ENCODE measurements at regions not wholly inside any gene's neighbourhood (a gene's known extent, or its start where the extent isn't known, plus 50 kb on each side); places are given as distances from the start of the nearest gene placed in this dataset.

DNA sequence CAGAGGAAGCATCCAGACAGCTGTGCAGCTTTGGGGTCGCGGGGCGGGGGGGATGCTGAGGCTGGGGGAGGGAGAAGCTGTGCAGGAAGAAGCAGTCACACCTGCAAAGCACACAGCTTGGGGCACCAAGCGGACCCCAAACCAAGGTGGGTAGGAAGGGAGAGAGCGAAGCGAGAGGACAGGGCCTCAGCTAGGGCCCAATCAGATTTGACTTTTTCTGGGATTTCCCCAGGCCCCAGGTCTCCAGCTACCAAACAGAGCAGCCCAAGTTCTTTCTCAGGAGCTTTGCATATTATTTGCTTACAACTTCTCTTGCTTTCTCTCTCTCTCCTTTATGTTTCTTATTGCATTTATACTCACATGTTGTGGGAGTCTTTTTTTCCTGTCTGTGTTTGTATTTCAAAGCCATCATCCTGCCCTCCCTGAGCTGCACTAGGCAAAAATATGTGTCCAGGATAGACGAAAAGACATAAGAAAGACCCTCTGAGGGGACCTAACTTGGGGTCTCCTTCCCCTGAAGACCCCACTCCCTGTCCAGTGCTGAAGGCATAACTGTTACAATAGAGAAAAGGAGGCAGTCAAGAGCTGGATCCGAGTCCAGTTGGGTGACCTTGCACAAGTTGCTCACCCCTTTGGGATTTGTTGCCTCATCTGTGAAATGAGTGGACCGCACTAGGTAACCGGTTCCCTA, 50.6 kb upstream of the SMNDC1 start:
- no peak for DNase-seq

DNA sequence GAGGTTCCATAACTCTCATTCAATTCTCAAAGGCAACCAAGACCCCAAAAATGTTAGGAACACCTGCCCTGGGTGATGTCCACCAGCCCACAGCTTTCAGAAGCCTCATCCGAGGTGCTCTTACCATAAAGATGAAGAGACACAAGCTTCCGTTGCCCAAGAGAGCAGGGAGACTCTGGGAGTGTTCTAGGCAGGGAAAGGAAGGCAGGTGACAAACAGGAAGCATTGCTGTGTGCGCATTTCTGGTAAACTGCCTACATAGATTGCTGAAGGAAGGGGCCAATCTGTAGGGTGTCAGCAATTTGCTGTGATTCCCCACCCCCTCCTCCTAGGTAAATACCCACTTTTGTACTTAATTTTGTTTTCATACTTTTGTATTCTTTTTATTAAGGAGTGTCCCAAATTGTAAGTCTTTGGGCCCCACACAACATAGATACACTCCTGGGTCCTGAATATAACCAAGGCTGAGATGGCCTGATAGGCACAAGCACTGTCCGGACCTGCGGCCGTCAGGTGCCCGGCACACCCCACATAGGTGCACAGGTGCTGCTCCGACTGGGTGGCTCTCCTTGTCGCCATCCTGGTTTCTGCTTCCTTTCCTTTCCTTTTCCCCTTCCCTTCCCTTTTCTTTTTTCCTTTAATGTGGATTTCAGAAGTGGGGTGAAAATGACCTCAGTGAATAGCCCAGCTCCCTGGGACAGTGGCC, 51.4 kb upstream of the SMNDC1 start:
- DNase-seq: no peak

DNA sequence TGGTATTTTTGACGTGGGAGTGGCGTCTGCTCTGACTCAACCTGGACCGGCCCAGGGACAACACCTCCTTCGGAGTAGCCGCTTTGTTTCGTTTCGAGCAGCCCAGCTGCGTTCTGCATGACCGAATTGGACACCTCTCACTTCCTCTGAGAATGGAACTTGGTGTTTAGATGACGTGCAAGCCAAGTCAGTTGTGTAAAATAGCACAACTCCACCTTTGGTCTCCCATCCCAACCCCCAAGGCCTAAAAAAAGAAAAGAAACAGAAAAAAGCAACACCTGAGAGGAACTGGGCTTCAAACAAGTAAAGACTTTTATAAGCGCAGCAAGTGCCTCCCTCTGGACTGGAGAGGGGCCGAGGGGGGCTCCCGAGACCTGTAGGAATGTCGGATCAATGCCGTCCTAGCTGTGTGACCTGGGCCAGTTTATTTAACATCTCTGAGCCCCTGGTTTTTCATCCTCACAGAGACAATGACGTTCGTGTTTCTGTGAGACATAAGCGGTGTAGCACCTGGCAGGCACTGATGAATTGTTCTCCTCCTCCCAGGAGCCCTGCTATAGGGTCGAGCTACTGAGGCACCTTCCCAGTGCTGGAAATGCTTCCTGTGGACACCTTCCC, 52.0 kb upstream of the SMNDC1 start:
- no peak for DNase-seq

DNA sequence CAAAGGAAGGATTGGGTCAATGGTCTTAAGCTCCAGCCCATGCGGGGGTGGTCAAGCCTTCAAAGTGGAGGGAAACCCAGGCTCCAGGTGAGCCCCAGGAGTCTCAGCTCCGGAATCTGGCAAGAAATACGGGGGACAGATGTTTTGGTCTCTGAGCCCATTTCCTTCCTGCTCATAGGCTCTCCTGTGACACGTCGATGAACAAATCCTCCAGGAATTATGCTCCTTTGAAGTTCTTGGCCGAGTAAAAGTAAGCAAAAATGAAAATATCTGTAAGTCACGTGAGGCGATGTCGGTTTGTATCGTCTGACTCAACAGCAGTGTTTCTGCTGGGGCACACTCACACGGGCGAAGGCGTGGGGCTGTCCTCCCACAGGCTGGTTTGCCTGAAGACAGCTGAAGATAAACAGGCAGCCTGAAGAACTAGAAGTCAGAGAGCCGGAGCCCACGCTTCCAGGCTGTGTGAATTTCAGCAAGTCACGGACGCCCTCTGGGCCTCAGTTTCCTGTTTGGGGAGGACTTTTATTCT, 52.6 kb upstream of the SMNDC1 start:
- no peak for DNase-seq

DNA sequence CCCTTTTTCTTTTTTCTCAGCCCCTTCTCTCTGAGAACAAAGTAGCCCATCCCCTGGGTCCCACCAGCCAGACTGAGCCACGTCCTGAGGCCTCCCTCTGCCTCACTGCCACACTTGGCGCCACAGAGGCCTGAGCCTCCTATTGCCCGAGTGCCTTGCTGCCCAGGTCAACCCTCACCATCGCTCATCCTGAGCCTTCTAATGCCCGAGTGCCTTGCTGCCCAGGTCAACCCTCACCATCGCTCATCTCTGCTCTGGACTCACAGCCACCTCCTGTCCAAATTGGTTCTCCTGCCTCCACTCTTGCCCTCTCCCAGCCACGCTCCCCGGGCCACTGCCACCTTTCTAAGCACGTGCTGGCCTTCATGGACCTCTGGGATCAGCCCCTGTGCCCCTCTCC, 53.2 kb upstream of the SMNDC1 start:
- DNase-seq: no peak

DNA sequence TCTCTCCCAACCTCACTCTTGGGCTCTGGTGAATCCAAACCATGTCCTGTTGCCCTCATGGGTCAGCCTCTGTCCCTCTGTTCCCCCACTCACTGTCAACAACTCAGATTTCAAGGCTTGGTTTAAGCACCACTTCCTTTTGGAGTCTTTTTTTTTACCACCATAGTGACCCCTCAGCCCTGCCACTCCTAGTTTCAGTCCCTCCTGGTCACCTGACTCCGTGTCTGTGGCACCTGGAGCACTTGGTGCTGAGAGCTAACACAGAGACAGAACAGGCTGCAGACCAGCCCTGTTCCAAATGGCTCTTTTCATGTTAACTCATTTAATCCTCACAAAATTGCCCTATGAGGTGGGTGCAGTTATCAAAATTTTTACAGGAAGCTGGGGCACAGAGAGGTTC, 53.6 kb upstream of the SMNDC1 start:
- DNase-seq: no peak

DNA sequence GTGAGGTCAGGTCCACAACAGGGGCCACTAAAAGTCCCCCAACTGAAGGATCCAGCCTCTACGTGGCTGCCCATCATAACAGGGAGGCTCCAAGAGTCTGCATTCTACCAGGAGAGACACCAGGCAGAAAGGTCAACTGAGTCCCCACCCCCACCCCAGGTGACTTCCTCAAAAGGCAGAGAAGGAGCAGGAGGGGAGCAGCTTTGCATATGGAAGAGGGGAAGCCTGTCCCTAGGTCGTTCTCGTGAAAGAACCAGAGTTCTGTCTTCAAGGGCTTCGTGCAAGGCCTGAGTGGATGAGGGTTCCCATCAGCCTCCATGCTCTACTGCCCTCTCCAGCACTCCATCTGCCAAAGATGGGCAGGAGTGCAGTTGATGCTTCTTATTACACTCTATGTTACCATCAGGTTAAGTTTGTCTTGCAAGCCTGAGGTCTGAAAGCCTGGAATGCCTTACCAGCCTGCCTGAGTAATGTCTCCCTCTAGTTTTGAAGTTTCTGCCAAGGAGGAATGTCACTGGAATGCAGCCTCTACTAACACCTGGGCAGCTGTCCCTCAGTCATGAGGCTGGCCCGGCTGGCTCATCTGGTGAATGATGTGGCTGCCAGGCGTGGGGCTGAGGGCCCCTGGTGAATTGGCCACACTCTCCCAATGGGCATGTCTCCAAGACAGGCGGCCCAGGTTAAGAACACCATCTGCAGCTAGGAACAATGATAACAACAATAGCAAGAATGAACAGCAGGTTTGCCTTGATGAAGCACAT, 54.3 kb upstream of the SMNDC1 start:
- DNase-seq: no peak

DNA sequence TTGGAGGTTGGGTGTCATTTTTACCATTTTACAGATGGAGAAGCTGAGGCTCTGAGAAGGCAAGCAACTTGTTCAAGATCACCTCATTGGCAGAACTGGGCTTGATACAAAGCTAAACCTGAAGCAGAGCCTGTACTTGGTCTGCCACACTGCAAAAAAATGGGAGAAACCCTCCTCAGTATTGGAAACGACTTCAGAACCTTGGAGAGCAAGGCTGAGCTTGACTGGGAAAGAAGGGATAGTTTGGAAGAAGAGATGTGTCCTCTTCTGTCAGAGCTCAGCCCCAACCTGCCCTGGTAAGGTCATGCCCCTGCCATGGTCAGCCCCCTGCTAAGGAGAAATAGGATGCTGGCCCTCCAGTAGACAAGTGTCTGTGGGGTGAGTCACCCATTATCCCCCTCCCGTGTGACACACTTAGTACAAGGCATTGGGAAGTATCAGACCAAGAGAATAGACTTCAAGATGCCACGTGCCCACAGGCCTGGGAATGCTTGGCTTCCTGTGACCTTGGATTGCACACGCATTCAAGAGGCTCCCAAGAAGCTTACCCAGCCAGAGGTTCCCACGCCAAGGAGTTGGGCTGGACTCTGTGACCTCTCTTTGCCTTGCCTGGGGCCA, 56.2 kb upstream of the SMNDC1 start:
- DNase-seq: no peak

DNA sequence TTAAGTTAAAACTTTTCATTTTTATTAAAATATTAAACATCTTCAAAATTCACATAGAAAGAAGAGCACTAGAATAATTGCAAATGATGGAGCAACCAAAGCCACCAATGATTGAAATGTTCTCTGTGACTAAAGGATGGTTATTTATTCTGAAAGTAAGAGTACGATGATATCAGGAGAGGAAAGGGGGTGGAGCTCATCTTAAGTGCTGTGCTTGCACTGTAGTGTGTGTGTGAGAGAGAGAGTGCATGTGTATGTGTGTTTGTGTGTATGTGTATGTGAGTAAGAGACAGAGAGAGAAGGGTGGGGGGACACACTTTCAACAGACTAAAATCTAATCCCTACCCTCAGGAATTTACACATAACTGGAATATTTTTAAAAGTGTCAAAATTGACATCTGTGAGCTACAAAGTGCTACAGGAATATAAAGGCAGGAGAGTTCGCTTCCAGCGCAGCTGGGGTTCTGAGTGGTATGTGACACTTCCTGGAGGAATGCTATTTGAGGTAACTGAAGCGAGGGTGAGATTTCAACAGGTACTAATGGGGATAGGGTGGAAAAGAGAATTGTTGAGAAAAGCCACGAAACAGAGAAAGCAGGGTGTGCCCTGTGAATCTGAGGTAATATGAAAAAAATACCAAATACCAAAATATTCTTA, 57.2 kb upstream of the SMNDC1 start:
- DNase-seq: no peak

DNA sequence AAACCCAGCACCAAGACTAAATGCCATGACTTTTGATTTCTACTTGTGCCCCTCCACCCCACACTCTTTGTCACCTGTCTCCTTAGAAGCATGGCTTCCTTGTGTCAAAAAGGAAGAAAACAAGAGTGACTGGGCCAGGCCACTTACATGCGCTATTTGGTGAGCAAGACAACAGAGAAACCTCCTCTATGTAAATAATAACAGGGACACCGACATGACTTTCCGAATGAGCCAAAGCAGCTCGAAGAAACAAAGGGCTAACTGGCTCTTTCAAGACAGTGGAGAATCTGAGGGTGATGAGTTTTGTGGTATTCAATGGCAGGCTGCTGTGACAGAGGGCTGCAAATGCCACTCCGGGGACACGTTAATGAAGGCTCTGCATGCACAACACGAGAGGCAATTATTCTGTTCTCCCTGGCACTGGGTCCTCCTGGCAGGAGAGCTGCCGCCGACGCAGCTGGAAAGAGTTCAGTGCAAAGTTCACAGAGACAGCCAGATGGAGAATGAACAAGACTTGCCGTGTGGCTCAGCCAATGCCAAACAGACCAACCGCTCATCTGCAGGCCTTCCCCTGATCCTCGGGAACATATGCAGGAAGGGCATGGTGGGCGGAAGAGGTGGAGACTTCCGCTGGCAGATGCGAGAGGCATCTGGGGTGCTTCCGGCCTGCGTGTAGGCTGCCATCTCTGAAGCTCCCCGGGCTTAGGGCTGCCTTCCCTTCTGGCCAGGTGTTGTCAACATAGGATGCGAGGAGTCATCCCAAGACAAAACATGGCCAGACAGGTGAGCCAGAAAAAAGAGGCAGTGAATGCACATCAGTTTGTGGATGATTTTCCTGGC, 59.1 kb upstream of the SMNDC1 start:
- no peak for DNase-seq

DNA sequence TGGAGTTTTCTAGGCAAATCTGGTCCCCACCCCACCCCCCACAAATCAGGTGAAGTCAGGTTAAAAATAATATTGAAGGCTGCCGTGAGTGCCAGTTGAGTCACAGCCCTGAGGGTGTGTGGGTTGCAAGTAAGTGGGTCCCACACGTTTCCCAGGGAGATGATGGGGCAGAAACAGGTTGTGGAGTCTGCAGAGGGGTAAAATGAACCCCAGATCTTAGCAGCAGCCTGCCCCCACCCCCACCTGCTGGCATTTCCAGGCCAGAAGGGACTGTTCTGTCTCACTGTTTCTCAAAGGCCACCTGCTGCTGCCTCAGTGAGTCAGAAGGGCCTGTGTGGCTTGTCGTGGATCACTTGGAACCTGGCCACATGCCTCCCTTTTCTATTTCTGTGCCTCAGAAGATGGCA, 59.8 kb upstream of the SMNDC1 start:
- no peak for DNase-seq

DNA sequence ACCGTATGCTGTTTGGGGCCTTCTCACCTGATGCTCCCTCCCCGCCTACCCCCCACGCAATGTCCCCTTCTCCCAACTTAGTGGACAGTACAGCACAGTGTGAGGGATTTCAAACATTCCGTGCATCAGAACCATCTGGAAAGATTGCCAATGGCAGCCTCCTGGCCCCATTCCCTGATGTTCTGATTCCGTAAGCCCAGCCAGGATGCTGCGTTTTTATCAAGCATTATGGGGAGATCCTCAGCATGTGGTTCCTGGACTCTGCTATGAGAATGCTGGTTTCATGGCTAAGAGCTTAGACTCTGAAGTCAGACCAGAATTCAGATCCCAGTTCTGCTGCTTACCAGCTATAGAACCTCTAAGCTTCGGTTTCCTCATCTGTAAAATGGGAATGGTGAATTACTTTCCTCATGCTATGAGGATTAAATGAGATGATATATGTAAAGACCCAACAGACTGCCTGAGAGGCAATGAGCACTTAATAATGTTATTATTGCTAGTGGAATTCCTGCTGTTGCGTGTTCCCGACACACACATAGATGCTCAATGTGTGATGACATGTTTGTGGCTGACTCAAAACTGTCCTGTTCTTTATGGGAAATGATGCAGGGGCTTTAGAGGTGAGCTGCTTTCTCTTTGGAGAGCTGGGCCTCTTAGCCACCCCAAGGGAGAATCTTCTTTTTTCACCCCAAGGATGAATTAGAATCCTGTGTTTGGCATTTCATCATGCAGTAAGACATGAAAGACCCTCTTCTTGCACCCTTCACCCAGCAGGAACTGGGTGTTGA, 60.8 kb upstream of the SMNDC1 start:
- no peak for DNase-seq

DNA sequence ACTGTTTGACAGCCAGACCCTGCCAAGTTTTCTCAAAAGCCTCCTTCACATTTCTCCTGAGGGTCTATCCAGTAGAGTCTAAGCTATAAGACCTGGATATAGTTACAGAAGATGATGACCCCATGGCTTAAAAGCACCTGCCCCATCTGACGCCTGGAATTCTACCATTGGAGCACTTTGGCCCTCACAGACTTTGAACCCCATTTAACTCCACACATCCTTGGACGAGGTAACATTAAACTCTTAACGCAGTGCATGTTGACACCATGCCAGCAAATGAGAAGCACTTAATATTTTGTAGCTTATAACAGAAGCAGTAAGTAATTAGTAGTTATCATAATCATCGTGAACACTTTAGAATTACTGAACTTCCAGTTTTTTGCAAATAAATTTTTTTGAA, 61.9 kb upstream of the SMNDC1 start:
- no peak for DNase-seq

DNA sequence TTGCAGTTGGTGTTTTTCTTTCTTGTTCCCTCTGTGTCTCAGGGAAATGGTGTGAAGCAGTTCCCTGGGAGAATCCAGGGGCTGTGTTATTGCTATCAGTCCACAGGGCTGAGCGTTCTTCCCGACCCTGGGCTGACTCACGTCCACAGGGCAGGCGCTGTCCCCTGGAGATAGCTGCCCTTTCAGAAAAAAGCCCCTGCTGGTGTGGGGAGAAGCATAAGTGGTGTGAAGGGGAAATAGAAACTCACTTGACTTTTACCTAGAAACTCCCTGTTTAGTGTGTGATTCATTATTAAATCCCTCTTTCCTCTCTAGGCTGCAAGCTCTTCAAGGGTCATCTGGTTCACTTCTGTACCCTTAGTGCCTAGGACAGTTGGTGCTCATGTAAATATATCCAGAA, 63.3 kb upstream of the SMNDC1 start:
- DNase-seq: no peak

DNA sequence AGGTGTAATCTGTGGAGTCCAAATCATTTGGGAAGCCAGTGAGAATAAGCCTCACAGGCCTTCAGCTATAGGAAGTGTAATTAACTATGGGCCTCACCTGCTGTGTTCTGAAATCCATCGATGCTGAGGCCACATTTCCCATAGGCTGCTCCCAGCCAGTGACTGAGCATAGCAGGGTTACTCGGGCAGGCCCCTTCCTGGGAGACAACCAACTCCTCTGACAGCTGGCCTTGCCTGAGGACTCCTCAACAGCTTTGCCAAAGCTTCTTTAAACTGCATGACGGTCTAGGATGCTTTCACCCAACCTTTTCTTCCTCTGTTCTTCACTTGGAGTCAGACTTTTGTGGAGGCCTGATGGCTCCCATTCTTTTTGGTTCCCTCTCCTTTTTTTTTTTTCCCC, 63.8 kb upstream of the SMNDC1 start:
- no peak for DNase-seq

DNA sequence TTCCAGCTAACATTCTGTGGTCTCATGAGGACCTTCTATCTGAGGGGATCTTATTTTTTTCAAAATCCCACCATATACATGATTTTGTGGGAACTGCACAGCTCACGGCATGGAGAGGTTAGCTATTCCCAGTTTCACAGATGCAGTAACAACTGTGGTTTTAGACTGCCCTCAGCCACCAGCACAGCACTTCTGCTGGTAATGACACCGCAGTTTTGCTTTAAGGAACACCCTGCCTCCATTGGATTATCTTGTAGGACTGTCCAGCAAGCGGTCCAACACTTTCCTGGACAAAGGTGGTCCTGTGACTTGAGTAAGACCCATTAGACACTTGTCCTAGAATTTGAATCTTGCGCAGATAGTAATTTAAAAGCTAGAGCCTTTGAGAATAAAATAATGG, 65.3 kb upstream of the SMNDC1 start:
- no peak for DNase-seq

DNA sequence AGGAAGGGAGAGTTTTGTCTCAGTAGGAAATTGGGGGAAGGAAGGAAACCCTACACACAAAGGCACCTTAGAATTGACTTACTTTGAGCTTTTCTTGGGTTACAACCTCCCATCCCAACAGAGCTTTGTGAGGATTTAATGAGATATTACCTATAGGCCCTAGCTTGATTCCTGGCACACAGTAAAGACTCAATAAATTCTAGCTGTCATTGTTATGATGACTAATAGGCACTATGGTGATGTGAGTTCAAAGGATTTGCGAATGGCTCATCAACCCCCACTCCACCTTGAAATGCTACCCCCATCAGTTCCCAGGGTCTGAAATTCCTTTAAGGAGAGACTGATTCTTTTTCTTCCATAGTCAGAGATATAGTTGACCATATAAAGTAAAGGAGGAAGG, 67.9 kb upstream of the SMNDC1 start:
- DNase-seq: no peak

DNA sequence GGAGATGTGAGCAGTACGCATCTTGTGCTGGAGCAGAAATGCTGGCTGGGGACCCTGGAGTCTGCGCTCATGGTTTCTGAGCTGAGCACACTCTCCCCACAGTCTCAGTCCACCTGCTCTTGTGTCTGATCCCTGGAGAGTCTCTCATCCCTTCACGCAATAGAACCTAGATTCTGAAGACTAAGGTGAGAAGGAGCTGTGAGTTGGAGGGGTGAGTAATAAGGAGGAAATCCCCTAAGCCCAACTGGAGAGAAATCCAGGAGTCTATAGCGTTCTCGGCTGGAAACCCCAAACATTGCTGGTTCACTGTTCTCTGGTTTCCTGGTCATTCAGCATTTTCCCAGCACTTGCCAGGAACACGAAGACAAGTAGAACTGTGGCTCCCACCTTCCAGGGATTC, 68.3 kb upstream of the SMNDC1 start:
- DNase-seq: no peak

DNA sequence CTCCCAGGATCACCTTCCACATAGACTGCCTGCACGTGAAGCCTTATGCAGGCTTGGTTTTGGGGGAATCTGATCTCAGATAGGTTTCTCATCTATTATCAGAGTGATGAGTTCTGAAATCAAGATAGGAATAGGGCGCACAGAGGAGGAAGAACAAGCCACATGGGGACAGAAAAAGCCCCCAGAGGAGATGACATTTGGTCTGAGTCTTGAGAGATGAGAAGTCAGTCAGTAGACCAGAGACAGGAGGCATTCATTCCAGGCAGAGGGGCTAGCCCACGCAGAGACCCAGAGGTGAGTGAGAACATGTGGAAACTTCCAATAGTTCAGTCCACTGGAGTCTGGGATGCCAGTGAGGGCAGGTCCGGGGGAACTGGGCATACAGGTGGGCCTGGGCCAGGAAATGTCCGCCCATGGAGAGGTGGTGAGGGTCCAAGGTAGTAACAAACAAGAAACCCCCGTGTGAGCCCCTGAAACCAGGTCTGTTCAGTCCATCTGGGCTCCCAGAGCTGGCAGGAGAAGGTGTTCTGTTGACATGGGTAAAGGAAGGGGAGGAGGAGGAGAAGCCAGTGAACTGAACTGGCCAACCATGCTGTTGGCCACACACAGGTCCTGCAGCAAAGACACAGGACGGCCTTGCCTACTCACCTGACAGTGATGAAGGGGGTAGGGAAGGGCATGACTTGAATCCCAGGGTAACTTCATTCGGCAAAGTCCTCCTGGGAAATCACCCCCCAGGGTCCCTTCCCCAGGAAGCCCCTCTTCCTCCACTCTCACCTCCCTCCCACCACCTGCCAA, 69.3 kb upstream of the SMNDC1 start:
- DNase-seq: no peak

DNA sequence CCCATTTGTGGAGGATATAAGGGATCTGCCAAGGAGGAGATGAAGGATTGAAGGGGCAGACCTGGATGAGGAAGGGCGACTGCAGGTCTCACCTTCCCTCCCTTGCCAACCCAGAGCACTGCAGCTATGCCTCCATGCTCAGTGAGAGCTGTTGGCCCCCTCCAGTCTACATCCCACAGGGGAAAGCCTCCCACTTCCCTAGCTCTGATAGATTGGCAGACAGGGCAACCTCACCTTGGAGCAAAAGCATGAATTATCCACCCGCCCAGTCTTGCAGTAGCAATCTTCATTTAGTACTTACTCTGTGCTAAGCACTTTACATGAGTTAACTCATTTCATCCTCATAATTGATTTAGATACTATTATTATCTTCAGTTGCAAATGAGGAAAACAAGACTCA, 70.4 kb upstream of the SMNDC1 start:
- DNase-seq: no peak

Data from KG1 (cell line).